GM12872 (cell line): ENCODE measurements at regions not wholly inside any gene's neighbourhood (a gene's known extent, or its start where the extent isn't known, plus 50 kb on each side); places are given as distances from the start of the nearest gene placed in this dataset.

Experiments used
- CTCF ChIP-seq: IDR thresholded peaks from 3 replicates; pipeline ENCODE4 v1.5.1; 2011; ENCODE audit warnings: low read depth, mild to moderate bottlenecking, low read length, moderate library complexity; ENCODE audit not compliant: insufficient read depth

GRCh38 chr6:140354296-140354695 lies 979.8 kb upstream of the CITED2 start:
- TF ChIP-seq CTCF = no peak

- no peak for TF ChIP-seq CTCF
Observed at GRCh38 chr6:140353536-140353935, 979.1 kb upstream of the CITED2 start.

- no peak for TF ChIP-seq CTCF
Observed at GRCh38 chr6:140346428-140346827, 972.0 kb upstream of the CITED2 start.

- TF ChIP-seq CTCF = no peak
Observed at GRCh38 chr6:140345935-140346334, 971.5 kb upstream of the CITED2 start.

- TF ChIP-seq CTCF = no peak
Observed at GRCh38 chr6:140344142-140344913, 969.9 kb upstream of the CITED2 start.

- TF ChIP-seq CTCF = no peak
Observed at GRCh38 chr6:140343128-140343527, 968.7 kb upstream of the CITED2 start.

- no peak for TF ChIP-seq CTCF
Observed at GRCh38 chr6:140341272-140341671, 966.8 kb upstream of the CITED2 start.
